Stimulated activated CD4-positive, alpha-beta T cell treated with anti-CD3 and anti-CD28 coated beads, TNF-alpha, amount 100 ng/mL, for 48 hours (primary cell): ENCODE measurements at regions not wholly inside any gene's neighbourhood (a gene's known extent, or its start where the extent isn't known, plus 50 kb on each side); places are given as distances from the start of the nearest gene placed in this dataset.
"Not testable (repeated sequence)": the region's sequence is repeated elsewhere in the genome, so short reads cannot be mapped to it uniquely, and the experiment has no call there.

ENCODE experiments used
- DNase-seq, 3 donors: peaks; one replicate each; pipeline ENCODE4 v3.0.0-alpha.2; 2020; ENCODE audit warnings: low read depth in 3 of 3

- DNase-seq: no peak
Measured at GRCh38 chr5:75002271-75002670, 50.1 kb downstream of the GCNT4 start.

GRCh38 chr5:74995926-74996325 lies 56.4 kb downstream of the GCNT4 start:
- DNase-seq: no peak

GRCh38 chr5:74994826-74995225 lies 57.5 kb downstream of the GCNT4 start:
- no peak for DNase-seq

- DNase-seq: no peak
Measured at GRCh38 chr5:74993743-74994142, 58.6 kb downstream of the GCNT4 start.

- DNase-seq: no peak
Measured at GRCh38 chr5:74992791-74993190, 59.6 kb downstream of the GCNT4 start.

GRCh38 chr5:74991522-74991921 lies 60.8 kb downstream of the GCNT4 start:
- no peak for DNase-seq

GRCh38 chr5:74990194-74990593 lies 62.2 kb downstream of the GCNT4 start:
- no peak for DNase-seq

GRCh38 chr5:74988273-74988983 lies 63.9 kb downstream of the GCNT4 start:
- no peak for DNase-seq

GRCh38 chr5:74978345-74978744 lies 74.0 kb downstream of the GCNT4 start:
- DNase-seq: no peak

GRCh38 chr5:74977471-74977870 lies 74.9 kb downstream of the GCNT4 start:
- DNase-seq: no peak

- no peak for DNase-seq
Measured at GRCh38 chr5:74976651-74977050, 75.7 kb downstream of the GCNT4 start.

GRCh38 chr5:74975582-74975981 lies 76.8 kb downstream of the GCNT4 start:
- no peak for DNase-seq

- DNase-seq: peak in 1 of 3 donors; percentile 14
Measured at GRCh38 chr5:74974451-74975091, 77.8 kb downstream of the GCNT4 start.

GRCh38 chr5:74973694-74974093 lies 78.7 kb downstream of the GCNT4 start:
- DNase-seq: no peak

GRCh38 chr5:74971947-74972460 lies 80.4 kb downstream of the GCNT4 start:
- no peak for DNase-seq

- not testable (repeated sequence) for DNase-seq
Measured at GRCh38 chr5:74970891-74971290, 81.5 kb downstream of the GCNT4 start.

- DNase-seq: no peak
Measured at GRCh38 chr5:74969726-74970125, 82.6 kb downstream of the GCNT4 start.

GRCh38 chr5:74966141-74967026 lies 86.0 kb downstream of the GCNT4 start:
- no peak for DNase-seq

GRCh38 chr5:74963407-74963806 lies 89.0 kb downstream of the GCNT4 start:
- DNase-seq: no peak

- DNase-seq: no peak
Measured at GRCh38 chr5:74957906-74958305, 91.7 kb upstream of the FAM169A start.

- no peak for DNase-seq
Measured at GRCh38 chr5:74957029-74957784, 91.0 kb upstream of the FAM169A start.

GRCh38 chr5:74956278-74956677 lies 90.1 kb upstream of the FAM169A start:
- no peak for DNase-seq
